ENCODE measurements at regions not wholly inside any gene's neighbourhood (a gene's known extent, or its start where the extent isn't known, plus 50 kb on each side); places are given as distances from the start of the nearest gene placed in this dataset.

GRCh38 chr14:61106271-61106958 is 125.4 kb downstream of the SLC38A6 start:
- ATAC-seq, result no peak

GRCh38 chr14:61104358-61104757 is 123.3 kb downstream of the SLC38A6 start:
- no peak for ATAC-seq

- ATAC-seq, result peak in 1 of 2 donors; percentile 60
These were observed 122.7 kb downstream of the SLC38A6 start for GRCh38 chr14:61103541-61104339.

GRCh38 chr14:61102549-61103466 is 121.8 kb downstream of the SLC38A6 start:
- ATAC-seq, result no peak

Data from activated CD4-positive, CD25-positive, alpha-beta regulatory T cell treated with anti-CD3 and anti-CD28 coated beads, Interleukin-2, amount 50 U/mL, for 24 hours (primary cell).